GM18867 (cell line): ENCODE measurements at regions not wholly inside any gene's neighbourhood (a gene's known extent, or its start where the extent isn't known, plus 50 kb on each side); places are given as distances from the start of the nearest gene placed in this dataset.
"Not testable (repeated sequence)": the region's sequence is repeated elsewhere in the genome, so short reads cannot be mapped to it uniquely, and the experiment has no call there.

ENCODE experiments used
- ATAC-seq: cut with Tn5 transposase; IDR thresholded peaks from one replicate; pipeline ENCODE4 v1.9.1; 2021; ENCODE audit warnings: mild to moderate bottlenecking, moderate library complexity; ENCODE audit not compliant: unreplicated experiment

DNA sequence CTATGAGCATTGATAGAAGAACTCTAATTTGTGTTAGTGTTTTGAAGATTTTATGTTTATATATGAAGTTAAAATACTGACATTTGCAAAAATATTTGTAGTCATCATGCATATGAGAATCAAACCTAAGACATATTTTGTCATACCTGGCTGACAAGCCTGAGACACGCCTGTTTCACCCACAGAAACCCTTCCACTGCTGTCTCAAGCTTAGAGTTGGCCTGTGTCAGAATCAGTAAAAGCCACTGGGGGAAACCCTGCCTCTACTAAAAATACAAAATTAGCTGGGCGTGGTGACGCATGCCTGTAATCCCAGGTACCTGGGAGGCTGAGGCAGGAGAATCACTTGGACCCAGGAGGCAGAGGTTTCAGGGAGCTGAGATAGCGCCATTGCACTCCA is 218.0 kb upstream of the C1QTNF3 start:
- not testable (repeated sequence) for ATAC-seq

DNA sequence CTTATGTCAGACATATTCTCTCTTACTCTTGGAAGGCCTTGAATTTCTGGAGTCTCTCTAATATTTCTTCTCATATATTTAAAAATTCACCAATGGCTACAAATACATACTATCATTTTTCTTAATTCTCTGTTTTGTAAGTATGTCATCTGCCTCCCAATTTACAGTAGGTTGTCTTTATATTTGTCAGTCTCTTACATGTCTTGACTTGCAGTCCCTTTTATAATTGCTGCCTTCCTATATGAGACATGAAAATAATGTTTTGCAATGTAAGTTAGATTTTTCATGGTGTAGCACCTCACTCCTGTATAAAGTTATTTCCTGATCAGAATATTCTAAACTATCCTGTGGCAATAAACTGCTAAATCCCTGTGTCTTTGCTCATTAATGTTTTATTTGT is 223.1 kb upstream of the C1QTNF3 start:
- not testable (repeated sequence) for ATAC-seq

DNA sequence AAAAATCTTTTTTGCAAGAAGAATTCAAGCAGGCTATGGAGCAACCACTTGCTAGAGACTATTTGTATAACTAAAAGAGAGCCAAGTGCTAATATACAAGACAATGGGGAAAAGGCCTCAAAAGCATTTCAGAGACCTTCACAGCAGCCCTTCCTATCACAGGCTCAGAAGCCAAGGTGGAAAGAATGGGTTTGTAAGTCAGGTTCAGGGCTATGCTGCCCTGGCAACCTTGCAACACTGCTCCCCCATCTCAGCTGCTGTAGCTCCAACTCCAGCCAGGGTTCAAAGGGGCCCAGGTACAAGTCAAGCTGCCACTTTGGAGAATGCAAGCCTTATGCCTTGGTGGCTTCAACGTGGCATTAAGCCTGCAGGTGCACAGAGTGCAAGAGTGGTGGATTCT is 253.7 kb upstream of the C1QTNF3 start:
- ATAC-seq = not testable (repeated sequence)

DNA sequence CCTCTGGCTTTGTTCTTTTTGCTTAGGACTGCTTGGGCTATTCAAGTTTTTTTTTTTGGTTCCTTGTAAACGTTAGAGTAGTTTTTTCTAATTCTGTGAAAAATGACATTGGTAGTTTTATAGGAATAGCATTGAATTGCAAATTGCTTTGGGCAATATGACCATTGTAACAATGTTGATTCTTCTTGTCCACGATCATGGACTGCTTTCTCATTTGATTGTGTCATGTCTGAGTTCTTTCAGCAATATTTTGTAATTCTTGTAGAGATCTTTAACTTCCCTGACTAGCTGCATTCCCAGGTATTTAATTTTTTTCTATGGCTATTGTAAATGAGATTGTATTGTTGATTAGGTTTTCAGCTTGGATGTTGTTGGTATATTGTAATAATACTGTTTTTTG is 286.2 kb upstream of the C1QTNF3 start:
- ATAC-seq = not testable (repeated sequence)

DNA sequence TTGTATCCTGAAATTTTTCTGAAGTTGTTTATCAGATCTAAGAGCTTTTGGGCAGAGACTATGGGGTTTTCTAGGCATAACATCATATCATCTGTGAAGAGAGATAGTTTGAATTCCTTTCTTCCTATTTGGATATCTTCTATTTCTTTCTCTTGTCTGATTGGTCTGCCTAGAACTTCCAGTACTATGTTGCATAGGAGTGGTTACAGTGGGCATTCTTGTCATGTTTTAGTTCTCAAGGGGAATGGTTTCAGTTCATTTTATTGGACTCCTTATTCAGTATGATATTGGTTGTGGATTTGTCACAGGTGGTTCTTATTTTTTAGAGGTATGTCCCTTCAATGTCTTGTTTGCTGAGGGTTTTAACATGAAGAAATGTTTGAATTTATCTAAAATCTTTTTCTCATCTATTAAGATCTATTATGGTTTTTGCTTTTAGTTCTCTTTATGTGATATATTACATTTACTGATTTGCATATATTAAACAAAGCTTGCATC is 286.6 kb upstream of the C1QTNF3 start:
- not testable (repeated sequence) for ATAC-seq

DNA sequence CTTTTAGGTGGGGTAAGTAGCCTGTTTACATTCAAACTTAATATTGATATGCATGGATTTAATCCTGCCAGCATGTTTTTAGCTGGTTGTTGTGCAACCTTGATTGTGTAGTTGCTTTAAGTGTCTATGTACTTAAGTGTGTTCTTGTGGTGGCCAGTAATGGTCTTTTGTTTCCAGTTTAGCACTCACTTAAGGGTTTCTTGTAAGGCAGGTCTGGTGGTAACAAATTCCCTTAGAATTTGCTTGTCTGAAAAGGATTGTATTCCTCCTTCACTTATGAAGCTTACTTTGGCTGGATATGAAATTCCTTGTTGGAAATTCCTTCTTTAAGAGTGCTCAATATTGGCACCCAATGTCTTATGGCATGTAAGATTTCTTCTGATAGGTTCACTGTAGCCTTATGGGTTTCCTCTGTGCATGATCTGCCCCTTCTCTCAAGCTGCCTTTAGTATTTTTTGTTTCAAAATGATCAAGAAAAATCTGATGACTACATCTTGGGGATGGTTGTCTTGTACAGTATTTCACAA is 289.0 kb upstream of the C1QTNF3 start:
- not testable (repeated sequence) for ATAC-seq

DNA sequence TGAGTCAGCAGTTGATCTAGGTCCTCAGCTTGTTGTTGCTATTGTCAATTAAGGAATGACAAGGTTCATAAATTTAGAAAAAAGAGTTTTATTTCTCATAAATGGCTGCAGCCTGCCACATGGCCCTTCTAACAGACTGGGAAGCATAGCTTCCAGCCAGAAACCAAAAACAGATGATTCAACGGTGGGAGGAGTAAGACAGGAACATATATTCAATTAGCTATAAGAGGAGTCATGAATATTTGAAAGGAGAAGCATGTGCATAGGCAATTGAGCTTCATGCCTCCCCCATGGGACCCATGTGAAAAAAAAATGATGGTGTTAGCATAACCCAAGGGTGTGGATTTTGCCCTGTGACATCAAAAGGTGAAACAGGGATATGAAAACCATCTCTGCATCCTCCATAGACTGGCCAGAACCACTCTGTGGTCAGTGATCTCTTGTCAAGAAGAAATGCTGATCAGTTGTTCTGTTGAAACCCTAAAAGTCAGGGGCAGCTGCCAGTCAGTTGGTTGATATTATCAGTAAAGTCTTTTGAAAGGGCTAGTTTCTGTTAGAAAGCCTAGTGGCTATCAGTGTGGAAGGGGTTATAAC is 296.5 kb upstream of the C1QTNF3 start:
- ATAC-seq = not testable (repeated sequence)

DNA sequence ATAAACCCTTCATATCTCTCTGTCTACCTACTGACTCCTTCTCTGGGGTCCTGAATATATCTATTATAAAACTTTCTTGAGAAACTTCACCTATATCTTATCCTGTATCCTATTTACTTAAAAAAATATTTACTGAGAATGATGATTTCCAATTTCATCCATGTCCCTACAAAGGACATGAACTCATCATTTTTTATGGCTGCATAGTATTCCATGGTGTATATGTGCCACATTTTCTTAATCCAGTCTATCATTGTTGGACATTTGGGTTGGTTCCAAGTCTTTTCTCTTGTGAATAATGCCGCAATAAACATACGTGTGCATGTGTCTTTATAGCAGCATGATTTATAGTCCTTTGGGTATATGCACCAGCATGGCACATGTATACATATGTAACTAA is 301.7 kb upstream of the RAI14 start:
- not testable (repeated sequence) for ATAC-seq

DNA sequence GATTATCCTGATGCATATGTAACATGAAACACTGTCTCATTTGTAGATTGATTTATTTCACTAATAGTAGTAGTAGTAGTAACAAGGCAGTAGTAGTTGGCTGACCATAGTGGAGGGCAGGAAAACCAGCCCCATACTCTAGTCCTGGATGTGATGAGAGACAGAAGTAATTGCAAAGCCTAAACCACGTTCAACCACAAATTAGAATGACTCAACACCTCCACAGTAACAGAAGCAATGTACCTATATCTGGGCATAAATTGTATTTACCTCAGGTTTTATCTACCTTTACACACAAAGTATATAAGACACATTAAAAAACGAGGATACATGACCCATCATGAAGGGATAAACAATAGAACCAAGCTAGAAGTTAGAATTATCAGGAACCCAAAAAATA is 284.7 kb upstream of the RAI14 start:
- ATAC-seq = not testable (repeated sequence)

DNA sequence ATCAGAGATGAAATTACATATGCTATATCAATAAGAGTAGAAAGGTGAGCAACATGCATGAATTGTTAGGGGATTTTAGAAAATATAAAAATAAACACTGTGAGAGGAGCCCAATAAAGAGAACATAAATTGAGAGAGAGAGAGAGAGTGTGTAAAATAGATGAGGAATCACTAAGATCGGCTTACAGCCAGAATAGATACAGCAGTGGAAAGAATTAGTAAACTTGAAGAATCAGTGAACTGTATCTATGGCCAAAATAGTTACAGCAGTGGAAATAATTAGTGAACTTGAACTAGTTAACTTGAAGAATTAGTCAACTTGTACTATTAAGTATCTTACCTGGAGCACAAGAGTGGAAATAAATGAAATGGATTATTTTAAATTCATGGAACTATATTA is 284.3 kb upstream of the RAI14 start:
- ATAC-seq = not testable (repeated sequence)

DNA sequence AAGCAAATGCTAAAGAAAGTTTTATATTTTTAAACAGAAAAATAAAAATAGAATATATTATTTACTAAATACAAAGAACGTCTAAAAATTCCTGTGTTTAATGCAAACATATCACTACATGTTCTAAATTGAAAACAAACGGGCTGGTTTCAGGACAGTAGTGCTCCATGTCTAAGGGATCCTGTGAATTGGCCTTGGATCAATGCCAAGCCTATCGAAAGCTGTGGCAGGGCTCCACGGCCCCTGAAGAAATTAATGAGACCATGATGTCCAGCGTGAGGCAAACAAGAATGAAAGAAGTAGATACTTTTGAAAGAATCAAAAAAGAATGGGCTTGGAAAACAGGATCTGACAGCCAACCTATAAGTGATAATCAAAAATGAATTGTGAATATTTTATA is 283.4 kb upstream of the RAI14 start:
- ATAC-seq = not testable (repeated sequence)

DNA sequence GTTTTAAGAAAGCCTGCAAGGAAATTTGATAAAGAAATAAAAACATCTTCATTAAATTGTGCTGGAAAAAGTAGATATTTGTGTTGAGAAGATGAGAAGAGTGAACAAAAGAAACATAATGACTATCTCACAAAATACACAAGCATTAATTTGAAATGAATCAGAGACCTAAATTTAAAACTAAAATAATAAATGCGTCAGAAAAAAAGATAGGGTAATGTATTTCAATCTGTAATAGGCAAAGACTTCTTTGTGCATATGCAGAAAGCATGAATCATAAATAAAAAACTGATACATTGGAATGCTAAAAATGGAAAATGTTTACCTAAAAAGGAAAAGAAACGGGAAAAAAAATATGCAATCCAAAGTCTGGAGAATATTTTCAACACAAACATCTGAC is 278.5 kb upstream of the RAI14 start:
- ATAC-seq = not testable (repeated sequence)

DNA sequence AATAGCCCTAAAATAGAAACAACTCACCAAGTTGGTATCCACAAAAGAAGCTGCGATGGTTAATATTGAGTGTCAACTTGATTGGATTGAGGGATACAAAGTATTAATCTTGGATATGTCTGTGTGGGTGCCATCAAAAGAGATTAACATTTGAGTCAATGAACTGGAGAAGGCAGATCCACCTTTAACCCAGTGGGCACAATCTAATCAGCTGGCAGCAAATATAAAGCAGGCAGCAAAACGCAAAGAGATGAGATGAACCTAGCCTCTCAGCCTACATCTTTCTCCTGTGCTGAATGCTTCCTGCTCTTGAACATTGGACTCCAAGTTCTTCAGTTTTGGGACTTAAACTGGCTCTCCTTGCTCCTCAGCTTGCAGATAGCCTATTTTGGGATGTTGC is 277.6 kb upstream of the RAI14 start:
- ATAC-seq = not testable (repeated sequence)

DNA sequence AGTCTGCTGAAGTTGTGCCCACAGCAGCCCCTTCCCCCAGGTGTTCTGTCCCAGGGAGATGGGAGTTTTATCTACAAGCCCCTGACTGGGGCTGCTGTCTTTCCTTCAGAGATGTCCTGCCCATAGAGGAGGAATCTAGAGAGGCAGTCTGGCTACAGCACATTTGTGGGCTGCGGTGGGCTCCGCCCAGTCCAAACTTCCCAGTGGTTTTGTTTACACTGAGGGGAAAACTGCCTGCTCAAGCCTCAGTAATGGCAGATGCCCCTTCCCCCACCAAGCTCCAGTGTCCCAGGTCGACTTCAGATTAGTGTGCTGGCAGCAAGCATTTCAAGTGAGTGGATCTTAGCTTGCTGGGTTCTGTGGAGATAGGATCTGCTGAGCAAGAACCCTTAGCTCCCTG is 267.4 kb upstream of the RAI14 start:
- ATAC-seq = not testable (repeated sequence)

DNA sequence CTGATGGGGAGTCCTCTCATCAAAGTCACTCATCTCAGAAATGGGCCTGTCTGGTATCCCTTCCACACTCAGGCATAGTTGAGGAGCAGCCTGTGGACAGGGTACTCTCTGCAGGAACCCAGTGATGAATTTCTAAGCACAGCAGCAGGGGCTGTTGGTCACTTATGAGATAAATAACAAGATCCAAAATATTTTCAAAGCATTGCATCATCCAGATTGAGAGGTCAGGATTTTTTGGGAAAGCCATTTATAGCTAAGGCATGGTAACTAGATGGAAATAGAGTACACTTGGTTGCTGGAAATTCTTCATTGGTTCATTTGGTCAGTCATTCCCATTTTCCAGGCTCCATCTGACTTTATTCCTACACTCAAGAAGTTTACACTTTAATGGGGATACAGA is 246.8 kb upstream of the RAI14 start:
- ATAC-seq = no peak

DNA sequence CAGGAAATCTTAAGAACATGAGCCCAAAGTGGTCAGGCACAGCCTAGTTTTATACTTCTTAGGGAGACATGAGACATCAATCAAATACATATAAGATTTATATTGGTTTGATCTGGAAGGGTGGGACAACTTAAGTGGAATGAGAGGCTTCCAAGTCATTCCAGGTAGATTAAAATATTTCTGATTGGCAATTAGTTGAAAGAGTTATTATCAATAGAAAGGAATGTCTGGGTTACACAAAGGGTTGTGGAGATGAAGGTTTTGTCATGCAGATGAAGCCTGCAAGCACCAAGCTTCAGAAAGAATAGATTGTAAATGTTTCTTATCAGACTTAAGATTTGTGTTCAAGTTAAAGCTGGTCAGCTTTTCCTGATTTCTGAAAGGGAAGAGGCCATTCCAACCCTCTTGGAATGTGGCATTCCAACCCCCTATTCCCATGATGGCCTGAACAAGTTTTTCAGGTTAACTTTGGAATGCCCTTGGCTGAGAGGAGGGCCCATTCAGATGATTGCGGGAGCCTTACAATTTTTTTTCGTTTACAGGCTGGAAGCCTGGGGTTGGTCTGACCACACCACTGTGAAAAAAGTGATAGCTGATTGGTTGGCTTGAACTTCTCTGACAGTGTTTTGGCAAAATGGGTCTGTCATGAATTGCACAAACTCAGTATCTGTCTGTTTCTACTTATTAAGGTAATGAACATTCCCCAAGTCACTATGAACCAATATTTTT is 245.6 kb upstream of the RAI14 start:
- no peak for ATAC-seq

DNA sequence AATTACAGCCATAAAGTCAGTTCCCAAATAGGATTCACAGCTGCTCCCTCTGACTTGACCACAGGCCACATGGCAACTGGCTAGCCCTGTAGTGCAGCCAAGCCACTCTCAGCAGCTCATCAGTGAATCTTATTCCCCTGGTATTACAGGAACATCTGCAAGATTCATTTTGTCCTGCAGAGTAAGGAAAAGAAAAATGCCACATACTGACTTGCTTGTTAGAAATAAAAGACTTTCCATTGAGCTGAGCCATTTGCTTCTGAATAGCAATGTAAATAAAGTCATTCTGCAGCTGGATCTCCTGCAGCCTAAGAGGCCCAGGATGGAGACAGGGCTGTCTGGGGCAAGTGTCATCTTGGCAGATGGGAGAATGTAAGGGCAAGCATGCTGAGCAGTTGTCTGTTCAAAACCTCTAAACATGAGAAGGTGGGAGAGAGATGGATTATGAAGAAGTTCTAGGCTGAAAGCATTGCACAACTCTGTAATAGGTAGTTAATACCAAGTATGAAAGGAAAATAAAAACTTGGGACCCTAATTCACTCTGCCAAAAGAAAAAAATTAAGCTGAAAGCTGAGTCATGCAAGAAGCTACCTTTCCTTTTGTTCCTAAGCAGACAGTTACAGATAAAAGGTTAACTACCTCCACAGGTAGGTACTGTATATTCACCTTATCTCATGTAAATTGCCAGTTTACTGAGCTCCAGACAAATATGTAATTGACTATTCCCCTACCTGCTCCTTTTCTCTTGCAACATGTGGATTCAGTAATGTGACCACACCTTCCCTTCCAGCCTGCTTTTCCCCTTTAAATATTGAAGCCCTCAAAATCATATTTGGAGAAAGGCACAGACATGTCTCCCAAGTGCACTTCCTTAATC is 244.4 kb upstream of the RAI14 start:
- ATAC-seq = no peak

DNA sequence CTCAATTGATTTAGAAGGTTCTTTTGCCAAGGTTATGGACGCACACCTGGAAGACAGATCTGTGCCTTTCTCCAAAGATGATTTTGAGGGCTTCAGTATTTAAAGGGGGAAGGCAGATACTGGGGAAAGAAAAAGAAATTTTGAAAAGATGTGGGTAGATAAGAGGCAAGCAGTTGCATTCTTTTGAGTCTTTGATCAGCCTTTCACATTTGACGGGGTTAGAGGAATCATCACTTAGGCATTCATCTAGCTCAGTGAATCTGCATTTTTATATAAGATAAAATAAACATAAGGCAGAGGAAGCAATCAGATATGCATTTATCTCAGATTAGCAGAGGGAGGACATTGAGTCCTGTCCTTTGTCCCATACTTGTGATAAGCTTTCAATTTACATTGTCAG is 243.4 kb upstream of the RAI14 start:
- no peak for ATAC-seq

DNA sequence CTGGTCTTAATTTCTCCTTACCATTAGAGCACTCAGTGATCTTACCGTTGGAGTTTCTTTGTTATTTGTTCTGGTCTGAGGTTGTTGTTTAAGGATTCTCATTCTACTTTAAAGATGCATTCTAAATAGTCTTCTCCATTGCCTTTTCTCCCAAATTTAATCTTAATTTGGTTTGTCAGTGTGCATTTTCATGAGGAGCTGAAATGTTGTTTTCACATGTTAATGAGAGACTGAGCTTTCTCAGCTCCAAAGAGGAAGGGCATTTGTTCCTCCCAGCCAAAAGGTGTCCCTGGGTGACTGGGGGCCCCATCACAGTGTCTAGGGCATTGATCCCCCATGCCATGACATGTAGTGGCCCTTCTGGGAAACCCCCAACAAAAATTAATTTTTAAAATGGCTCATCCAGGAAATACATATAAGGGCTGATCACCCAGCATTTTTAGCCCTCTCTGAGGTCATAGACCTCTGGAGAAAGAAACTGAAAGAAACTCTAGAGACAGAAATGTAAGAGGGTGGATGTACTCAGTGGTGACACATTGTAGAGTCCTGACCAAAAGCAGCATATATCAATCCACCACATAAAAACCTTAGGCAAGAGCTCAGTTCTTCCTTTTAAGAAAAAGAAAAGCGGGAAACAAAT is 240.4 kb upstream of the RAI14 start:
- ATAC-seq = peak; percentile 100

DNA sequence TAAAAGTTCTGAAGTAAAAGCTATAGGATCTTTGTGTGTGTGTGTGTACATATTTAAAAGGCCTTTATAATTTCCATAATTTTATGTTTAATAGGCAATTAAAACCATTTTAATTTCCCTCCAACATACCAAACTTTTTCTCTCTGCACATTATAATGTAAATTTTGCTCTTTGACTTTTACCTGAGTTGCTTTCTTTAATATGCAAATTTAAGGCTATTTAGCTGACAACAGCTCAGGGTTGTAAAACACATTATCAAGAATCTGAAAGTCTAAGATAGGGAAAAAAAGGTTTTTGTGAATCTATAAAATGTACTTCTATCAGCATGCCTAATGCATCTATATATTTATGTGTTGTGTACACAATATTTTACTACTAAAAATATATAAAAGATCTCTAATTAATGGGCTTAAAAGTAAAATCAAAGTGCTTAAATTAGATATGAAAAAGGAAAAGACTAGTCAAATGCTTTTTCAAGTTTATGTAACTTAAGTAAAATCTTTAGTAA is 239.6 kb upstream of the RAI14 start:
- no peak for ATAC-seq

DNA sequence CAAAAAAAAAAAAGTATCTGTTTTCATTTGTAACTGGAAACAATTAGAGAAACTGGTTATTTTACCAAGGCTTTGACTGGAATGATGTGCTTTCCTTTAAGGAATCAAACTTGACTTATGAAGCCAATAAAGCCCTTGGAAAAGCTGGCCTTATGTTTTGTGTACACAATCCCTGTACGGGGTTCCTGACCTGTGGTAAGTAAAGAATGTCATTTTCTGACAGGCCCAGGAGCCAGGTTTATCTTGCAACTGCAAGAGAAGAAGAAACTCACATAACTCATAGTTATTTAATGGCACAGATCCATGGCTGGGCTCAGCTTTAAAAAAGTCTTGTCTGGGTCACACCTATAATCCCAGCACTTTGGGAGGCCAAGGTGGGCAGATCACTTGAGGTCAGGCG is 235.9 kb upstream of the RAI14 start:
- ATAC-seq = not testable (repeated sequence)
